ENCODE measurements at regions not wholly inside any gene's neighbourhood (a gene's known extent, or its start where the extent isn't known, plus 50 kb on each side); places are given as distances from the start of the nearest gene placed in this dataset.

GRCh38 chr7:22657479-22657878 lies 69.5 kb upstream of the IL6 start:
- no peak for DNase-seq

DNA sequence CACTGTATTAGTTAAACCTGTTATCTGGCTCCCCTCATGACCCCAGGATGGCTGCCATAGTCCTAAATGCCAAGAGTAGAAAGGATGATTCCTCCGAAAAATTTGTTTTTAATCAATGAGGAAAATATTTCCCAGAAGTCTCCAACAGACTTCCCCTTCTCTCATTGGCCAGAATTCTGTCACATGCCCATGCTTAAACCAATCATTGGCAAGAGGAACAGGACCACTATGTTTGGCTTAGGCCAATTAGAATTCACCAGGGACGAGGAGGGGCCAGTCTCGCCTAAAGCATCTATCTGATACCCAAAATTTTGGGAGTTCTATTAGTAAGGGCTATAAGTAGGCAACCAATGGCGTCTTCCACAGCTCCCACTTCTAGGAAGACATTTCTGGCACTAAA lies 71.2 kb upstream of the IL6 start:
- DNase-seq: no peak

GRCh38 chr7:22654831-22655230 lies 72.2 kb upstream of the IL6 start:
- DNase-seq: no peak

DNA sequence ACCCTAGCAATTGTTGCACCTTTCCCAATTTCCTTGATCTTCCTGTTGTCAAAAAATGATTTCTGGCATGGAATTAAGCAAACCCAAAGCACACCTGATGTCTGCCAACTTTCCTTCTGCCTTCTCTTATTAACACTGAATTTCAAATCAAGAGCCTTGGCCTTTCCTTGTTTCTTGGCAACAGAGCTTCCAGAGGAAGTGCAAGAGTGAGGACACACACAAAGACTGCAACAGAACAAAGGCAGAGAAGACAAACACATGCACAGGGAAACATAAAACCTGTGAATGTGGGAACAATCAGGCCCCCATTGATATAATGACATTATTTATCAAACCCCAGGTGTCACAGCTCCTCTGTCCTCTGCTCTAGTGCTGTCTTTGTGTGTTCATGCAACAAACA lies 73.0 kb upstream of the IL6 start:
- no peak for DNase-seq

DNA sequence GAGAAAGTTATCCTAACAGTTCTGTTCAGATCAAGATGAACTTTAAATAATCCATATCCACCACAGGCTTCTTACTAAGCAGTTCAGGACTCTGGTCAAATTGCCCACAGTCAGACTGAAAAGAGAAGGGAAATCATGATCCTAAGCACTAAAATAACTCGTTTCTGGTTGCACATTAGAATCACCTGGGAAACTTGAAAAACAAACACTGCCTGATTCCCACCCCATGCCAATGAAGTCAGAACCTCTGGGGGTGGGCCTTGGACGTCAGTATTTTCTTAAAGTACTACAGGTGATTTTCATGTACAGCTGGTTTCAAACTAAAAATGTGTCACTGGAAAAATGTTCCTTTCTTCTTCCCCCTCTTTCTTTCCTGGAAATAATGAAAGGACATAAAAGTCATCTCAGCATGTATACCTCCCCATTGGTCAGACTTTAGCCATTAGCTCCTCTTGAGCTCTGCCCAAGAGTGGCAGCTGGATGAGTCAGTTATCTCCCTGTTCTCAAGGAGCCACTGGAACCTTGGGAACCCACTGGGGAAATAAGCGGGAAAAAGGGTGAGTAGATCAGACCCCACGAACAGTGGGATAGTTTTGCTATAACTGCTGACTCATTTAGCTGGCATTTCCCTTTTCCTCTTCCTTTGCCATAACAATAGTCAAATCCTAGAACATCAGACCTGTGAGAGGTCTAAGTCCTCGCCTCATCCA lies 75.3 kb upstream of the IL6 start:
- peak; percentile 96 for DNase-seq

GRCh38 chr7:22651036-22651435 lies 76.0 kb upstream of the IL6 start:
- no peak for DNase-seq

DNA sequence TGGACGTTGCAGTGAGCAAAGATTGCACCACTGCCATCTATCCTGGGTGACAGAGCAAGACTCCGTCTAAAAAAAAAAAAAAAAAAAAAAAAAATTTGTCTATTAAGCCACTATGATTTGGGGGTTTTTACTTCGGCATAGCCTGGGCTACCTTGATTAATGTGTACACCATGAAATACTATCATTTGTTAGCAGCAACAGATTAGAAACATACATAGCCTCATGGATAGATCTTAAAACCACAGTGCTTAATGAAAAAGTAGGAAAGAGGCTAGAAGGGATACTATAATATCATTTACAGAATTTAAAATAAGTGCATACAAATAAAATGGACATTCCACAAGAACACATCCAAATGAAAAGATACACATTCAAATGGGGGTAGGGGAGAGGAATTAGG lies 77.3 kb upstream of the IL6 start:
- no peak for DNase-seq

- DNase-seq: peak; percentile 99
These were observed 79.3 kb upstream of the IL6 start for GRCh38 chr7:22647451-22648257.

- DNase-seq: no peak
These were observed 81.4 kb upstream of the IL6 start for GRCh38 chr7:22645418-22646181.

- DNase-seq: no peak
These were observed 84.5 kb upstream of the IL6 start for GRCh38 chr7:22642454-22642853.

DNA sequence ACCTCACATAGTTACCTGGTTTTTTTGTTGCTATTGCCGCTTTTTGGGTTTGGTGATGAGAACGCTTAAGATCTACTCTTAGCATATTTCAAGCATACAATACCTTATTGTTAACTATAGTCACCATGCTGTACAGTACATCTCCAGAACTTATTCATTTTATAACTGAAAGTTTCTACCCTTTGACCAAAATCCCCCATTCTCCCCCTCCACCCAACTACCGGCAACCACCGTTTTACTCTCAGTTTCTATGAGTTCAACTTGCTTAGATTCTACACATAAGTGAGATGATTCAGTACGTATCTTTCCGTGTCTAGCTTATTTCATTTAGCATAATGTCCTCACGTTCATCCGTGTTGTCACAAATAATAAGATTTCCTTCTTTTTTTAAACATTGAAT lies 86.7 kb upstream of the IL6 start:
- no peak for DNase-seq

- DNase-seq: peak; percentile 56
These were observed 87.6 kb upstream of the IL6 start for GRCh38 chr7:22639396-22639795.

- no peak for DNase-seq
These were observed 91.7 kb upstream of the IL6 start for GRCh38 chr7:22635349-22635748.

- DNase-seq: no peak
These were observed 93.0 kb upstream of the IL6 start for GRCh38 chr7:22633954-22634474.

GRCh38 chr7:22633286-22633953 lies 93.6 kb upstream of the IL6 start:
- DNase-seq: no peak

DNA sequence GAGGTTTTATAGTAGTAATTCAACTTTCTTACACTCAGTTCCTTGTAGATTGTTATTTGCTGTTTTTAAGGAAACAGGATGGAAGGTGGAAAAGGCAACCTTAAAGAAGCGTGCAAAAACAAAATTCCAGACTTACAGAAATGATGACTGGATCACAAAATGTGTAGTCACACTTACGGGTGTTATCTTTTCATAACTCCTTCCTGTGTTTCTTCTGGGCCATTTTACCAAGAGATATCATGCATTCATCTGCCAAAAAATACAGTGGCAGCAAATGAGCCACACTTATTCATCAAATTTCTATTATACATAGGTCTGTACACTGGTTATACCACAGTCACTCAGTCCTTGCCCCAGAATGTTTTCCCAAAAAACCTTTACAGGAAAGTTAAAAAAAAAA lies 94.3 kb upstream of the IL6 start:
- DNase-seq: peak; percentile 82

GRCh38 chr7:22631730-22632129 lies 95.3 kb upstream of the IL6 start:
- no peak for DNase-seq

DNA sequence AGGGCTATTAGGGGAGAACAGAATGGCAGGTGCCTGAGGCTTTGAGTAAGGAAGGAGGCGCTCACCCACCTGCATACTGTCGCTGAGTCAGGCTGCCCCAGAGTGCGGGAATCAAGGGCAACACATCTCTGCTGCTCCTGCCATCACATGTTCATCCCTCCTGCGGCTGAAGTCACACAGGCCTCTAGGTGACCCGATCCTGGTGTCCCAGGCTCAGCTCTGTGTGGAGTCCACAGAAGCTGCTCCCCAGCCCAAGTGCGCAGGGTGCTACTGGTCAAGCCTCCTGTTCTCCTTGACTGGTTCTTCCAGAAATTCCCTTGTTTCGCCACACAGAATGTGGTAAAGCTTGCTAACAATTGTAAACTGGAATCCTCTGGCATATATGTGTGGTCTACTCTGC lies 96.9 kb upstream of the IL6 start:
- DNase-seq: no peak

DNA sequence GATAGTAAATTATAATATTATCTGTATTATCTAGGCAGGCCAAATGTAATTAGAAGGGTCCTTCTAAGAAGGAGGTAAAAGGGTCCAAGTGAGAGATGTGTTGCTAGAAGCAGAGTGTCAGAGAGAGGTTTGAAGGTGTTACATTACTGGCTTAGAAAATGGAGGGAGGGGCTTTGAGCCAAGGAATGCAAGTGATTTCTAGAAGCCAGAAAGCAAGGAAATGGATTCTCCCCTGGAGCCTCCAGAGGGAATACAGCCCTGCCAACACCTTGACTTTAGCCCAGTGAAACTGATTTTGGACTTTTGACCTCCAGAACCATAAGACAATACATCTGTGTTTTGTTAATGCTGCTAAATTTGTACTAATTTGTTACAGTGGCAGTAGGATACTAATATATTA lies 97.9 kb upstream of the IL6 start:
- no peak for DNase-seq

DNA sequence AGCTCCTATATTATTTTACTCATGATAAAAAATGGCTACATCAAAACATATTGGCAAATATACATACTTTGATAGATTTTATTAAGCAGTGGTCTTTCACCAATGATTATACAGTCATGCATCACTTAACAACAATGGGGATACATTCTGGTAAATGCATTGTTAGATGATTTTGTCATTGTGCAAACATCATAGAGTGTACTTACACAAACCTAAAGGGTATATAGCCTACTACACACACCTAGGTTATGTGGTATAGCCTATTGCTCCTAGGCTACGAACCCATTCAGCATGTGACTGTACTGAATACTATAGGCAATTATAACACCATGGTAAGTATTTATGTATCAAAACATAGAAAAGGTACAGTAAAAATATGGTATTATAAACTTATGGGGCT lies 98.9 kb upstream of the IL6 start:
- DNase-seq: no peak

GRCh38 chr7:22627136-22627535 lies 99.9 kb upstream of the IL6 start:
- peak; percentile 92 for DNase-seq

- no peak for DNase-seq
These were observed 101.7 kb upstream of the IL6 start for GRCh38 chr7:22625251-22625650.

- no peak for DNase-seq
These were observed 102.2 kb upstream of the IL6 start for GRCh38 chr7:22624781-22625180.

All from fibroblast of skin of back (primary cell).